Iris pigment epithelial cell (primary cell): ENCODE measurements at regions not wholly inside any gene's neighbourhood (a gene's known extent, or its start where the extent isn't known, plus 50 kb on each side); places are given as distances from the start of the nearest gene placed in this dataset.
A peak's percentile ranks its signal among the peaks of the same experiment; 100 is the strongest.
"Not testable (repeated sequence)": the region's sequence is repeated elsewhere in the genome, so short reads cannot be mapped to it uniquely, and the experiment has no call there.

ENCODE experiments used
- DNase-seq: peaks from one replicate; pipeline ENCODE4 v3.0.0-alpha.2; 2011; ENCODE audit warnings: low read depth

DNA sequence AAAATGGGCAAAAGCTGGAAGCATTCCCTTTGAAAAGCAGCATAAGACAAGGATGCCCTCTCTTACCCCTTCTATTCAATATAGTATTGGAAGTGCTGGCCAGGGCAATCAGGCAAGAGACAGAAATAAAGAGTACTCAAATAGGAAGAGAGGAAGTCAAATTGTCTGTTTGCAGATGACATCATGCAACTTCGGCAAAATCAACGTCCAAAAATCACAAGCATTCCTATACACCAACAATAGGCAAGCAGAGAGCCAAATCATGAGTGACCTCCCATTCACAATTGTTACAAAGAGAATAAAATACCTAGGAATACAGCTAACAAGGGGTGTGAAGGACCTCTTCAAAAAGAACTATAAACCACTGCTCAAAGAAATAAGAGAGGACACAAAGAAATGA lies 192.0 kb upstream of the FBN2 start:
- not testable (repeated sequence) for DNase-seq

- DNase-seq, result not testable (repeated sequence)
Measured at GRCh38 chr5:128735656-128736055, 197.6 kb upstream of the FBN2 start.

DNA sequence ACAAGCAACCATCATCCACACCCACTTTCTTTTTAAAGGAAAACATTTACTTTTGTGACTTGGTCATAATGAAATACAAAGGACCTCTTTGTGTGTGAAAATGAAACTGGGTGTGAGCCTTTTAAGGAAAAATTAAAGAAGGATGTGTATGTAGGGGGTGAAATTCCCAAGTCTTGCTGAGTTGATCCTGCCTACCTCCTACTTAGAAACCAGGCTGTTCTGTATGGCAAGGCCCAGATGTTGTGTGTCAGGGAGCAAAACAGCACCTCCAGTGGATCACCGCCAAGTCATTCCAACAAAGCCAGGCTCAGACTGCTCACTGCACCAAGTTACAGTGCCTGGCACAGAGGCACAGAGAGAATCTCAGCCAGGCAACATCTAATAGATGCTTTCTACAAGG lies 198.5 kb upstream of the FBN2 start:
- no peak for DNase-seq

DNA sequence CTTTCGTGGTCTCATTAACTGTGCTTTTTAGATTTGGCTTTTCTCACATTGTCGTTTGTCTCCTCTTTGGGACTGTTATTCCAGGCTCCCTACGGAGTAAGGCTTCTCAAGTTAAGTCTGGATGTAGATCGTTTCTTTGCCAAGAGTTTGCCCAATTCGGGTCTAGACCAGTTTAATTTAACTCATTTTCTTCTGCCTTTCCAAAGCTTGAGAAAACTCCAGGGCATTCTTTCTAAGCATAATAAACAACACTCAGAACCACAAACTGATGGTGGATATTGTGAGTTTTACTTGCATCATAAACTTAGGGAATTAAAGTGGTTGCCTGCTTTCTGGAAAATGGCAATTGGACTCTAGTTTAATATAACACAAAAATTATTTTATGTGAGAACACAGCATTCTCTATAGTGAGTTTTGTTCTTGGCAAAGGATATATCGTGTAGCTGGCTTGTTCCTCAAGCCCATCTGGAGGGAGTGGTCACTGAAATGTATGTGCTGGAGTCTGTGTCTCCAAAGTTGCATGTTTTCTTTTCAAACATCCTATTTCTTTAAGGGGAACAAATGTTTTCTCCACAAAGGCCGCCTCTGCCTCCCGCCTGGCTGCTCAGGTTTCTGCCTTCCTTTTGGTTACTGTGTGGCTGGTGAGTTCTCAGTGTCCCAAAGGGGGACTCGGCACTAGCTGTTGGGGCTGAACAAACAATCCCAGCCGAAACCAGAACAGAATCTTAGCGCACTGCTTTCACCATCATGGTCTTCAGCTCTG lies 211.3 kb upstream of the FBN2 start:
- DNase-seq, result no peak

DNA sequence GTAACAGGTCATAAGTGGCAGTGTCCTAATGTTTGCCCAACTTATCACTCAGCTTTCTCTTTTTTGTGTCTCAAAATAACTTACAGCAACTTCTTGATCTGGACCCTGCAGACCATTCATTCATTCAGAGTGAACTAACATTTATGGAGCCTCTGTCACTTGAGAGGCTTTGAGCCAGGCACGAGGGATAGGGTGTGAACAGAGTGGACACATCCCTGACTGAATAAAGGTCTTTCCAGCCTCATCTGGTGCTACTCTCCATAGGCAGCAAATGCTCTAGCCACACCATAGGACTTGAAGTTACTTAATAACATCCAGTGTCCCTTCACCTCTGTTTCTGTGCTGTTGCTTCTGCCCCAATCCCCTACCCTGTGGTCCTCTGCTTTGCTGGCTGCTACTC lies 212.1 kb upstream of the FBN2 start:
- DNase-seq, result no peak

GRCh38 chr5:128757196-128757959 lies 207.9 kb upstream of the SLC27A6 start:
- no peak for DNase-seq

- no peak for DNase-seq
Measured at GRCh38 chr5:128762661-128763306, 202.5 kb upstream of the SLC27A6 start.

DNA sequence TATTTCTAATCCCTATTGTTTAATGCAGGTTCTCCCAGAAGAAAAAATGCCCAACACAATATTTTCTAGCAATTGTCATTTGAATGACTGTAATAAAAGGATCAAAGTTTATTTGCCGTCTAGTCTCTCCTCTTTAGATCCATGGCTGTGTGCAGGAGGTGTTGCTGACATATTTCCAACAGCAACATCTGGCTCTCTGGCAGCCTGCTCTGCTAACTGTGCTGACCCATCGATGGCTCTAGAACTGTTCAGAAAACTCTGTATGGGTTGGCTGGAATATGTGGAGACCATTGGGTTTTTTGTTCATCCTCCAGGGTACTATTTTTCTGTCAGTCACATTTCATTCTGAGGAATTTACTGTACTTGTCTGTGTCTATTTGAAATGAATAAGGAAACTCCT lies 202.0 kb upstream of the SLC27A6 start:
- DNase-seq, result no peak

DNA sequence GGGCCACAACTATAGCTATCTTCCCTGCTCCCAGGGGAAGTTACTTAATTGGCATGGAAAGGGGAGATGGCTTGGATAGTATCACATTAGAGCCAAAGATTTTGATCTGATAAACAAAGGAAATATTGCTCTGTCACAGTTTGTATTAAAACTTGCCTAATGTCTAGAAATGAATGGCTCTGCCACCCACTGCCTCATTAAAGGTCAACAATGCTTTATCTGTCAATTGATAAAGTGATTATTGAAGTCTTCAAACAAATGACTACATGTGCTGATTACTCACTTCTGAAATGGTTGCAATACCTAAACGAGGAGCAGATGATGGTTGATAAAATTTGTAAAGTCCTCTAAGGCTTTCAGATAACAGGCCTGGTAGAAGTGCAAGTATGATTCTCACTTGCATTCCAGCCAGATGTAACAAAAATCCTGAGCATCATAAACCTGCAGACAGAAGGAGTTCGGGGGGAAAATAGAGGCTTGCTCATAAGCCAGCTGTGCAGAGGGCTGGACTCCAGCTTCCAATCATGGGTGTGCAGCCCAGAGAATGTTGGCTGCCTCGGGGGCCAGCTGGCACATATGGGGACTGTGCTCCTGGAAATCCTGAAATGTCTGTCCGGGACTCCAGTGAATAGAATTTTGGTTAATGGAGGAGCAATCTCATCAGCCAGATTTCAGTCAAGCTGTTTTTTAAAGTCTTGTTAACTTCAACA lies 200.5 kb upstream of the SLC27A6 start:
- DNase-seq, result no peak

DNA sequence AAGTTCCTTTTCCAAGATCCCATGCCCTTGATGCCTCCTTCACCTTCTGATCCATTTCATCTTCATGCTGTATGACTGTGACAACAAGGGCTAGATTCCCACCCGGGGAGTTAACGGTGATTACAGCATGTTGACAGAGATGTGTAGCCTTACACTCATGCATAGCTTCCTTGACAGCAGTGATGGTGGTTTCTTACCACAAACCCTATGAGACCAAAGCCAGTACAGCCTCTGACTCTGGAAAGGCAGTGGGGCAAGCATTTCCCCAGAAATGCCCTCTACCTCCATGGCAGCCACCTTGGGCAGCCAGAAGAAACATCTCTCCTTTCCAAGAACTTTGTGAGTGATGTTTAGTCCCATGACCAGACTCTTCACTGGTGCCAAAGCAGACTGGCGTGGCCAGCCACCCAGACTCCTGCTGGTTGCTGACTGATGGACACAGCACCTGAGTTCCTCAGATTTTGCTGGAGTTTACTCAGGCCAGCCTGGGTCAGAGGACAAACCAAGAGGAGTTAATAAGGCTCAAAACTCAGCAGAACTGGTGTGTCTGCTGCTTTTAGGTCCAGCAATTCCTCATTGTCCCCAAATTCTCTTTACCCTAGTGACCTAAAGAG lies 199.7 kb upstream of the SLC27A6 start:
- DNase-seq, result no peak

- DNase-seq, result no peak
Measured at GRCh38 chr5:128766406-128766805, 198.9 kb upstream of the SLC27A6 start.

- no peak for DNase-seq
Measured at GRCh38 chr5:128770907-128771306, 194.4 kb upstream of the SLC27A6 start.

DNA sequence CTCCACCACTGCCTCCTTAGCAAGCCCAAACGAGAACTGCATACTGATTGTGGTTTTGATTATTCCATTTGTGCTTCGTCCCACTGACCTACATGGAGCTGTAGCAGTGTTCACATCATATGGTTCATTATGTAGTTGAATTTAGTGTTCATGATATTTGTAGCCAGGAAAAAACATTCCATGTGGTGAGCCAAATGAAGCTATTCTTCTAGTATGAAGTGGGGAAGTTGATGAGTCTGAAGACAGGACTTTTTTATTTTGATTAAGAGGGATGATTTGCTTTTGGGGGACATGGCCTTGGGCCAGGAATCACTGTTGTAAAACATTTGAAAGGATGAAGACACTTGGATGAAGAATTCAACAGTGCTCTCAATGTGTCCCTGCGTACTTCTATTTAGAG lies 192.9 kb upstream of the SLC27A6 start:
- DNase-seq, result no peak

DNA sequence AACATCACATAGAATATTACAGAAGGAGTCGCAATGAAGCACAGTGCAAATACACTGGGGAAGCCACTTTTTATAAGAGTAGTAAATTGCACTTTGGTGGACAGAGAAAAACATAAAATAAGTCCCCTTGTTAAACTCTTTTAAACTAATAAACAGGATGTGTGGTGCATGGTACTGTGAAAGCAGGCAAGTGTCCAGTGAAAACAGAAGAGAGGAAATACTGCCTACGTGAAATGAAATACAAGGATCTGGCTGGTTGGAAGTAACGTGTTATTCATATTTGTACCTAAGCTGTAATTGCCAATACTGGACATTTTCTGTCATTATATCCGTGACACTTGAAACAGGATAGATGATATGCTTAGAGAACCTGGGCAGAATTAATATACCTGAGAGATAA lies 191.9 kb upstream of the SLC27A6 start:
- peak; percentile 62 for DNase-seq

DNA sequence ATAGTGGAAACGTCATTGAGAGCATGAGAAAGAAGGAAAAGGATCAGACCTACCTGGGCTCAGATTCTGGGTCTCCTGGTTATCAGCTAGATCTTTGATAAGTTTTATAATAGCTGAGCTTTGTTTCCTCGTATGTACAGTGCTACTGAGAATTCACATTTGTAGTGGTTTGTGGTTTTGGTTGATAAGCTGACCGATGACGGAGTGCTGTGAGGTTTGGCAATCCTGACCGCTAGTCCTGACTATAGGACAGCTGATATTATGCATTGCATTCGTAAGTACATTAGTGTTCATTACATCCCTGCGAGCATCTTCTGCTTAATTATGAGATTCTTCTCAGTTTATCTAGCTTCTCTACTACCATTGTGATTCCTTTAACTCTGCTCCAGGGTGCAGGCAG lies 190.7 kb upstream of the SLC27A6 start:
- DNase-seq, result peak; percentile 93

DNA sequence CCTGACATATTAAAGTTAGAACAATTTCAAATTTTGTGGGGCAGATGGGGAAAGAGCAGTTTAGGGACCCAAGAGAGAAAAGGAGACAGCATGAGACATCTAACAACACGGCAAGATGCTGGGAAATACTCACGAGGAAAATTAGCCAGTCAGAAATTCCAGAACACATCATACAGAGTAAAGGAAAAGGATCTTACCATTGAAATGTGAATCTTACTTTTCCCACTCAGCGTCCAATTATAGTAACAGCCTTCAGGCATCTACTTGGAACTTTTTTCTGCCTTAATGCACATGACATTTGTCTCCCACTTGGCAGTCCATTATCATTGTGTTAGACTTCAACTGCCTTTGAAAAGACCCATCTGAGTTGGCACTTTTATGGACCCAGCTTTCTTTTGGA lies 189.7 kb upstream of the SLC27A6 start:
- DNase-seq, result no peak

- DNase-seq, result peak; percentile 36
Measured at GRCh38 chr5:128777052-128777451, 188.2 kb upstream of the SLC27A6 start.

DNA sequence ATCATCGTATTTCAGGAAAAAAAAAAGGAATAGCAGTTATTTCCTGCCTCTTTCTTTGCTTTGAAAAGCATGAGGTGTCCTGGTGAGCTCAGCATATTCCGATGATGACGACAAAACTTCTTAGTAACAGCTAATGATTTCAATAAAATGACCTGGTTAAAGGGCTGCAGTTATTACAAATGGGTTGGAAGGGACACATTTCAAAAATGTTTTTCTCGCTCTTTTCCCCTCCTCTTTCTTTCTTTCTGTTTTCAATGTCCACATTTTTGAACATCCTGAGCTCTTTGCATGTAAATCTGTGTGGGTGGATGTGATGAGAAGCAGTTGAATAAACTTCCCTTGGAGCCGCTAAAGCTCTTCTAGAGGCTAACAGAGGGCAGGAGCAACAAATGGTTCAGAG lies 186.8 kb upstream of the SLC27A6 start:
- peak; percentile 61 for DNase-seq

DNA sequence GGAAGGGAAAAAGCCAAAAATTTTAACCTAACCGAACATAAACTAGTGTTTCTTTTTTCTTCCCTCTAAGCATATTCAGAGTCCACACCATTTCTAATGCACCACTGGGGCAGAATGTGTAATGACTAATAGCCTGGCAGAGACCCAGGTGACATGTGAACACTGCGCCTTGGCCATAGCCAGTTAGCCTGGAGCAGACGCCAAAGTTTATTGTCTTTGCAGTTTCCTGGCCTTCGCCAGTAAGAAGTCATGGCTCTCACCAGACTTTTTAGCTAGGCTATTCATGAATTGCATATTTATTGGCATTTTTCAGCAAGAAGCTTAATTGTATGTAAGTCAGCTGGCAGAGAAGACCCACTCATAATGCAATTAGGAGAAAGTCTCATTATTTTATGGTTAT lies 182.8 kb upstream of the SLC27A6 start:
- DNase-seq, result peak; percentile 92

DNA sequence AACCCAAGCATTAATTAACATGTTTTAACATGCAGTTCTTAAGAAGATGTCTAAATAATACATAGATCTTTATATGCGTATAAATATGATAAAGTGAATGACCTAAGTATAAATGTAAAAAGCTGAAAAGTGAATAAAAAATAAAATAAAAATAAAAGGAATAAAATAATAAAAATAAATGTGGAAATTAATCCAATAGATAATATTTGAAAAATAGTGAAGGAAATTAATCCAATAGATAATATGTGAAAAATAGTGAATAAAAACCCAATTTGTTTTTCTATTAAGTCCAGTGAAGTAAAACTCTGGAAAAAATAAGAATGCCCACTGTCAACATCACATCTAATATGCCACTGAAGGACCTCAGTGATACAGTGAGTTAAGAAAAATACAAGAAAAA lies 180.6 kb upstream of the SLC27A6 start:
- no peak for DNase-seq

GRCh38 chr5:128791312-128791711 lies 174.0 kb upstream of the SLC27A6 start:
- DNase-seq, result no peak

DNA sequence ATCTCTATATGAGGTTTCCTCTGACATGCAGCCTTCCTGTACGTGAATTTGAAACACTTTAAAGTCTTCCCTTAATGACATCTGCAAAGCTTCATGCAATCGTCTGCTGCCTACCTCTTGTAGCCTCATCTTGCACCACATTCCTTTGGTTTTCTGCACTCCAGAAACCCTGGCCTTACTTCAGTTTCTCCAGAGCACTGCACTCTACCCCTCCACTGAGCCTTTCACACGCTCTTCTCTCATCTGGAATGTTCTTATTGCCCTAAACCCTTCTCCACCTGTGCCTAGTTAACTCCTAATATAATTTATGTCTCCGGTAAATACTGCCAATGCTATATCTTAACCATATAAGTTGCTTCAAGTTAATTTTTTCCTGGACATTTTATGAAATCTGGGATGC lies 168.8 kb upstream of the SLC27A6 start:
- DNase-seq, result no peak
